Immature natural killer cell (primary cell): ENCODE measurements at regions not wholly inside any gene's neighbourhood (a gene's known extent, or its start where the extent isn't known, plus 50 kb on each side); places are given as distances from the start of the nearest gene placed in this dataset.
"Not testable (repeated sequence)": the region's sequence is repeated elsewhere in the genome, so short reads cannot be mapped to it uniquely, and the experiment has no call there.

Experiments used
- DNase-seq, 3 donors: peaks; one replicate each; pipeline ENCODE4 v3.0.0; 2022; ENCODE audit warnings: mixed read lengths in 1 of 3
- H3K27ac Mint-ChIP-seq, 6 donors: one replicate each; pipeline ENCODE4 v1.8.0; 2020; ENCODE audit warnings: mixed read lengths in 6 of 6, mild to moderate bottlenecking in 5 of 6, inconsistent platforms in 4 of 6, moderate library complexity in 3 of 6
- H3K27me3 Mint-ChIP-seq, 3 donors: one replicate each; pipeline ENCODE4 v1.8.0; 2020 to 2021; ENCODE audit warnings: low read depth in 3 of 3, mild to moderate bottlenecking in 3 of 3, mixed read lengths in 3 of 3, moderate library complexity in 3 of 3, inconsistent platforms in 1 of 3
- H3K36me3 Mint-ChIP-seq, 3 donors: one replicate each; pipeline ENCODE4 v1.8.0; 2020; ENCODE audit warnings: mixed read lengths in 3 of 3, inconsistent platforms in 2 of 3, mild to moderate bottlenecking in 2 of 3
- H3K4me1 Mint-ChIP-seq, 2 donors: one replicate each; pipeline ENCODE4 v1.8.0; 2020; ENCODE audit warnings: inconsistent platforms in 2 of 2, mild to moderate bottlenecking in 2 of 2, mixed read lengths in 2 of 2, moderate library complexity in 1 of 2
- H3K4me3 Mint-ChIP-seq, 5 donors: one replicate each; pipeline ENCODE4 v1.8.0; 2020; ENCODE audit warnings: mild to moderate bottlenecking in 5 of 5, mixed read lengths in 5 of 5, inconsistent platforms in 3 of 5, moderate library complexity in 3 of 5
- H3K9me3 Mint-ChIP-seq, 6 donors: one replicate each; pipeline ENCODE4 v1.8.0; 2020; ENCODE audit warnings: mild to moderate bottlenecking in 6 of 6, mixed read lengths in 6 of 6, inconsistent platforms in 4 of 6, moderate library complexity in 3 of 6

DNA sequence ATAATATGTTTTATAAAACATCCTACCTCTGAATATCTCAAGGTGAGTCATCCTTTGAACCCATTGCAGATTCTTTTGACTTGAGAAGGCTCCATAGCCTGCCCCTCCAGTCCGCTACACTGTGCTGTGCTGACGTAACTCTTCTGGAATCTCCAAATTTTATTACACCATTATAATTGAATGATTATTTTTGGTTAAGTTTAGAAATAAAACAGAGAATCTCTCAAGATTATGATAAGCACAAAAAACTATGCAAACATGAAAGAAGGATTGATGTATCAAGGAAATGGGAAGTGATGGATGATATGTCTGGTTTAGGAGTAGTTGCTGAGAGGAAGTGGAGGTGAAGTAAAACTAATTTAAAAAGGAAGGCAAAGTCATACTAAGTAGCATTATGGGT is 1021.3 kb downstream of the HACE1 start:
- peaks cover 2 to 29% (median 15%) of the 10 kb centered on the region in 6 donors for H3K9me3 Mint-ChIP-seq
- no peaks in the 10 kb centered on the region for H3K27me3 Mint-ChIP-seq
- H3K4me3 Mint-ChIP-seq: no peak overlapping the region

GRCh38 chr6:103826209-103826608 is 1033.5 kb downstream of the HACE1 start:
- Mint-ChIP-seq H3K4me1 (no peaks in the 10 kb centered on the region), H3K27me3 (no peaks in the 10 kb centered on the region), H3K36me3 (no peaks in the 10 kb centered on the region), H3K27ac (no peak overlapping the region), H3K9me3 (peaks cover 4 to 24% (median 14%) of the 10 kb centered on the region in 6 donors), H3K4me3 (no peak overlapping the region)
- no peak for DNase-seq

More for the DNA sequence above, 1021.3 kb downstream of the HACE1 start:
- no peaks in the 10 kb centered on the region for H3K36me3 Mint-ChIP-seq
- no peak for DNase-seq
- no peak overlapping the region for H3K27ac Mint-ChIP-seq
- no peaks in the 10 kb centered on the region for H3K4me1 Mint-ChIP-seq

- Mint-ChIP-seq H3K36me3 (peaks cover 0 to 3% (median 3%) of the 10 kb centered on the region in 3 donors), H3K4me3 (no peak overlapping the region), H3K27ac (no peak overlapping the region), H3K27me3 (no peaks in the 10 kb centered on the region), H3K9me3 (peaks cover 5 to 35% (median 21%) of the 10 kb centered on the region in 6 donors), H3K4me1 (no peaks in the 10 kb centered on the region)
- no peak for DNase-seq
Measured at GRCh38 chr6:103820148-103820547, 1039.6 kb downstream of the HACE1 start.

DNA sequence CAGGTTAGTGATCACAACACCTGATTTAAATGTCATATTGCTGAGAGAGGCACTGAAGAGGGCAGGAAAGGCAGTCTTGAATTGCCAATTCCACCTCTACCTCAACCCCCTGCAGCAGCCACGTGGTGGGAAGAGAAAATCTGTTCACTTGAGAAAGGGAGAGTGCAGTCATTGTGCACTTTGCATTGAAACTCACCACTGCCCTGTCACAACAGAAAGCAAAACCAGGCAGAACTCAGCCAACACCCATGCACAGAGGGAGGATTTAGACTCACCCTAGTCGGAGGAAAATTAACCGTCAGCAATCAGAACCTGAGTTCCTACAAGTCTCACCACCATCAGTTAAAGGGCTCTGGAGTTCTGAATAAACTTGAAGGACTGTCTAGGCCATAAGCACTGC is 1040.2 kb downstream of the HACE1 start:
- H3K36me3 Mint-ChIP-seq: peaks cover 0 to 3% (median 3%) of the 10 kb centered on the region in 3 donors
- H3K9me3 Mint-ChIP-seq: peaks cover 5 to 31% (median 21%) of the 10 kb centered on the region in 6 donors
- no peaks in the 10 kb centered on the region for H3K4me1 Mint-ChIP-seq
- no peak overlapping the region for H3K27ac Mint-ChIP-seq
- no peaks in the 10 kb centered on the region for H3K27me3 Mint-ChIP-seq
- H3K4me3 Mint-ChIP-seq: peak overlapping the region in 1 of 5 donors; percentile 18
- no peak for DNase-seq

GRCh38 chr6:103812970-103813369 is 1046.7 kb downstream of the HACE1 start:
- H3K27ac Mint-ChIP-seq: no peak overlapping the region
- H3K4me1 Mint-ChIP-seq: no peaks in the 10 kb centered on the region
- peaks cover 0 to 1% (median 0%) of the 10 kb centered on the region in 3 donors for H3K27me3 Mint-ChIP-seq
- no peak for DNase-seq
- peaks cover 6 to 32% (median 12%) of the 10 kb centered on the region in 6 donors for H3K9me3 Mint-ChIP-seq
- H3K4me3 Mint-ChIP-seq: no peak overlapping the region
- peaks cover 0 to 3% (median 0%) of the 10 kb centered on the region in 3 donors for H3K36me3 Mint-ChIP-seq

DNA sequence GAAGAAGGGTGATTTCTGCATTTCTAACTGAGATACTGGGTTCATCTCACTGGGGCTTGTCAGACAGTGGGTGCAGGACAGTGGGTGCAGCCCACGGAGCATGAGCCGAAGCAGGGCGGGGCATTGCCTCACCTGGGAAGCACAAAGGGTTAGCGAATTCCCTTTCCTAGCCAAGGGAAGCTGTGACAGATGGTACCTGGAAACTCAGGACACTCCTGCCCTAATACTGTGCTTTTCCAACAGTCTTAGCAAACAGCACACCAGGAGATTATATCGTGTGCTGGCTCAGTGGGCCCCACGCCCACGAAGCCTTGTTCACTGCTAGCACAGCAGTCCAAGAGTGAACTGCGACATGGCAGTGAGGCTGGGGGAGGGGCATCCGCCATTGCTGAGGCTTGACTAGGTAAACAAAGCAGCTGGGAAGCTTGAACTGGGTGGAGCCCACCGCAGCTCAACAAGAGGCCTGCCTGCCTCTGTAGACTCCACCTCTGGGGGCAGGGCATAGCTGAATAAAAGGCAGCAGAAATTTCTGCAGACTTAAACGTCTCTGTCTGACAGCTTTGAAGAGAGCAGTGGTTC is 1057.7 kb downstream of the HACE1 start:
- H3K4me3 Mint-ChIP-seq, H3K4me1 Mint-ChIP-seq, H3K27me3 Mint-ChIP-seq, H3K27ac Mint-ChIP-seq, DNase-seq, H3K36me3 Mint-ChIP-seq: not testable (repeated sequence)
- peaks cover 3 to 22% (median 11%) of the 10 kb centered on the region in 6 donors for H3K9me3 Mint-ChIP-seq

DNA sequence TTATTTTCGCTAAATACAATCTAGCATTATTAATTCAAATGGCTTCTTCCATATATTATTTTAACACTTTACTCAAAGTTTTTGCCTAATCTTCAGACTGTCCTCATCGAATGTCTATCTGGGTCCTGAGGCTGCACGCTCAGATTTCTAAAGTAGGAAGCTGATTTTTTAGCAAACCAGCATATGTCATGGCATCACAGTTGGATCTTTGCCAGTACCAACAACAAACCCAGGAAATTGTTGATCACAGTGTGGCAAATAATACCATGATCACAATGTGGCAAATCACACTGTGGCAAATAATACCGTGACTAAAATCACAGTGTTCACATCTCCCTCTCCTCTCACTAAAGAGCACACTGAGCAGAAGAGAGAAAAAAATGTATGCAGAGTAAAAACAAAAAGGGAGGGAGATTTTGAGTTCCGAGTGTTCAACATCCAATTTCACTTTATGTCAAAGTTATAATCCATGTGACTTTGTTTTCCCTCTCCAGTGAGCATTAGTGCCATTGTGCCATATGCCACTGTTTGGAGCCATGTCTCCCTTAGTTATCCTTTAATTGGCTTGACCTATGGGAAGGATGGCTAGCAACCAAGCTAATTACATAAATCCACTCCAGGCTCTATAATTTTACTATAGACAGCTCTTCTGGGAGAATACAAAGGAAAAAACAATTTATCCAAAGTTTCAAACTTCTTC is 1059.6 kb downstream of the HACE1 start:
- no peak for DNase-seq
- Mint-ChIP-seq H3K4me3 (no peak overlapping the region), H3K36me3 (peaks cover 0 to 3% (median 0%) of the 10 kb centered on the region in 3 donors), H3K27ac (no peak overlapping the region), H3K27me3 (peaks cover 0 to 3% (median 0%) of the 10 kb centered on the region in 3 donors), H3K4me1 (no peaks in the 10 kb centered on the region), H3K9me3 (peaks cover 6 to 25% (median 11%) of the 10 kb centered on the region in 6 donors)

GRCh38 chr6:103798166-103798565 is 1061.6 kb downstream of the HACE1 start:
- H3K4me3 Mint-ChIP-seq: no peak overlapping the region
- H3K27me3 Mint-ChIP-seq: peaks cover 0 to 3% (median 0%) of the 10 kb centered on the region in 3 donors
- peaks cover 1 to 19% (median 10%) of the 10 kb centered on the region in 6 donors for H3K9me3 Mint-ChIP-seq
- no peak for DNase-seq
- no peak overlapping the region for H3K27ac Mint-ChIP-seq
- H3K4me1 Mint-ChIP-seq: no peaks in the 10 kb centered on the region
- peaks cover 0 to 3% (median 0%) of the 10 kb centered on the region in 3 donors for H3K36me3 Mint-ChIP-seq

DNA sequence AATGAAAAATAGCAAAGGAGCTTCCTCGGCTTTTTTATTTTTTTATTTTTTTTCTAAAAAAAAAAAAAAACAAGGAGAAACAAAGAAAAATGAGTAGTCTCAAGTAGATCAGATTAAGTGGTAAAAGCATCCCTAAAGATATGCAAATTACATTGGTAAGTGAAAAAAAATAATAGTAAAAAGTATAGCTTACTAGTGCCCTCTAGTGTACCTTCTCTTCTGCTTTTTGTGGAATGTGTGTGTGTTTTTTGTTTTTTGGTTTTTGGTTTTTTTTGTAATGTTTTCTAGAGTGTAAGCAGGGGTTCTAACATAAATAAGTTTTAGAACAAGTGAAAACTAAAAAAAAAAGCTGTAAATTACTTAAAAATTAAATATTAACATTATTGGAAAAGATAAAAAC is 1062.0 kb downstream of the HACE1 start:
- Mint-ChIP-seq H3K4me3 (no peak overlapping the region), H3K9me3 (peaks cover 1 to 15% (median 8%) of the 10 kb centered on the region in 6 donors), H3K27ac (no peak overlapping the region)

DNA sequence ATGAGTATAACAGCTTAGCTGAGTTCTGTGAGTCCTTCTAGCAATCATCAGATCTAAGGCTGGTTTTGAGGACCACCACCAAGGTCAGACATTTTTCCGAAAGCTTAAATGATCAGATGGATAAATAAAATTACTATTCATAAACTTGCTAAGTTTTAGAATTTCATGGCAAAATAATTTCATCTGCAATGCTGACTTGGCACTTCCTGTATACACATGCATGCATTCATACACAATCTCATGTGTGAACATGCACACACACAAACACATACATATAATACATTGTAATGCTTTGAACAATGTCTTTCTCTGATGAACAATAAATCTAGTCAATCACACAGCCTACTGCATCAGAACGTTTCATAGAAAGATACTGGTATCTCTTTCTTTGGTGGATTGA is 1068.3 kb downstream of the HACE1 start:
- H3K36me3 Mint-ChIP-seq: no peaks in the 10 kb centered on the region
- peaks cover 3 to 15% (median 6%) of the 10 kb centered on the region in 6 donors for H3K9me3 Mint-ChIP-seq
- no peaks in the 10 kb centered on the region for H3K27me3 Mint-ChIP-seq
- H3K4me3 Mint-ChIP-seq: no peak overlapping the region
- no peak overlapping the region for H3K27ac Mint-ChIP-seq
- H3K4me1 Mint-ChIP-seq: no peaks in the 10 kb centered on the region
- no peak for DNase-seq

More for the DNA sequence above, 1062.0 kb downstream of the HACE1 start:
- H3K27me3 Mint-ChIP-seq: no peaks in the 10 kb centered on the region
- DNase-seq: no peak
- H3K36me3 Mint-ChIP-seq: peaks cover 0 to 3% (median 0%) of the 10 kb centered on the region in 3 donors
- no peaks in the 10 kb centered on the region for H3K4me1 Mint-ChIP-seq

GRCh38 chr6:103784117-103784516 is 1075.6 kb downstream of the HACE1 start:
- no peaks in the 10 kb centered on the region for H3K4me1 Mint-ChIP-seq
- H3K36me3 Mint-ChIP-seq: no peaks in the 10 kb centered on the region
- no peaks in the 10 kb centered on the region for H3K27me3 Mint-ChIP-seq
- no peak overlapping the region for H3K4me3 Mint-ChIP-seq
- H3K9me3 Mint-ChIP-seq: peaks cover 1 to 11% (median 7%) of the 10 kb centered on the region in 6 donors
- no peak overlapping the region for H3K27ac Mint-ChIP-seq
- no peak for DNase-seq

GRCh38 chr6:103783329-103783728 is 1076.4 kb downstream of the HACE1 start:
- DNase-seq: no peak
- Mint-ChIP-seq H3K27me3 (no peaks in the 10 kb centered on the region), H3K9me3 (peaks cover 1 to 11% (median 7%) of the 10 kb centered on the region in 6 donors), H3K4me1 (no peaks in the 10 kb centered on the region), H3K36me3 (no peaks in the 10 kb centered on the region), H3K27ac (no peak overlapping the region), H3K4me3 (no peak overlapping the region)

DNA sequence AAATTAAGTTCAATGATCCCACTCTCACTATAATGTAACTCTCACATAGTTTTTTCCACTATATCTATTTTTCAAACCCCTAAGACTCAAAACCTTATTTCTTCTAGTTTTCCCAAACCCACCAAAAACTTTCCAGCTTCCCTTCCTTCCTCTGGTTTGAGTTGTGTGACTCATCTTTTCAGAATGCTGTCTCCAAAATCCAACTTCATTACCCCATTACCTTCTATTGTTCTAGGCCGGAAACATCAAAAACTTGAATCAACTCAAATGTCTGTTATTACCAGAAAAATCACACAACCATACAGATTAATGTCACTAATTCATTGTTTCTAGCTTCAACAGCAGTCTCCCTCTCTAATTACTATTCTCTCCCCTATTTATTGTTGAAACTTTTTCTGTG is 1090.3 kb downstream of the HACE1 start:
- Mint-ChIP-seq H3K27ac (no peak overlapping the region), H3K27me3 (peaks cover 0 to 2% (median 0%) of the 10 kb centered on the region in 3 donors), H3K4me1 (no peaks in the 10 kb centered on the region), H3K9me3 (peaks cover 0 to 9% (median 3%) of the 10 kb centered on the region in 6 donors), H3K4me3 (no peak overlapping the region), H3K36me3 (no peaks in the 10 kb centered on the region)
- DNase-seq: no peak

GRCh38 chr6:103750603-103751002 is 1109.1 kb downstream of the HACE1 start:
- H3K4me1 Mint-ChIP-seq: no peaks in the 10 kb centered on the region
- H3K27ac Mint-ChIP-seq: no peak overlapping the region
- H3K36me3 Mint-ChIP-seq: no peaks in the 10 kb centered on the region
- no peak overlapping the region for H3K4me3 Mint-ChIP-seq
- H3K27me3 Mint-ChIP-seq: peaks cover 0 to 1% (median 0%) of the 10 kb centered on the region in 3 donors
- no peak for DNase-seq
- peaks cover 2 to 18% (median 10%) of the 10 kb centered on the region in 6 donors for H3K9me3 Mint-ChIP-seq
